SU-DHL-6 (cell line): ENCODE measurements at regions not wholly inside any gene's neighbourhood (a gene's known extent, or its start where the extent isn't known, plus 50 kb on each side); places are given as distances from the start of the nearest gene placed in this dataset.

Experiments
- H2AFZ ChIP-seq: fragments of 200-600 bp; sonication (generic); 2 replicates; pipeline ENCODE4 v1.6.1; 2014; ENCODE audit warnings: low read depth, mild to moderate bottlenecking, moderate library complexity, mixed read lengths, antibody characterized with exemption, low read length; ENCODE audit not compliant: severe bottlenecking
- H3F3A ChIP-seq: fragments of 200-600 bp; shearing (Covaris generic); 2 replicates; pipeline ENCODE4 v1.6.0; 2016; ENCODE audit warnings: antibody characterized with exemption, mild to moderate bottlenecking; ENCODE audit not compliant: insufficient read depth
- H3K27ac ChIP-seq: fragments of 200-600 bp; sonication (generic); 2 replicates; pipeline ENCODE4 v1.5.1; 2016; ENCODE audit warnings: low read depth, mild to moderate bottlenecking, low read length, moderate library complexity, mixed read lengths
- H3K27me3 ChIP-seq: fragments of 200-600 bp; sonication (generic), shearing (Covaris generic); 2 replicates; pipeline ENCODE4 v1.6.0; 2014; ENCODE audit warnings: mild to moderate bottlenecking, low read length
- H3K36me3 ChIP-seq: fragments of 200-600 bp; sonication (generic); 2 replicates; pipeline ENCODE4 v1.6.1; 2014; ENCODE audit warnings: mild to moderate bottlenecking, low read length, mixed read lengths
- H3K4me2 ChIP-seq: fragments of 300-600, 200-600 bp; shearing (Covaris generic), sonication (generic); 2 replicates; pipeline ENCODE4 v1.6.0; 2014; ENCODE audit warnings: low read length, low read depth, mild to moderate bottlenecking; ENCODE audit not compliant: poor library complexity, severe bottlenecking
- H3K4me3 ChIP-seq: fragments of 200-600 bp; sonication (generic); 2 replicates; pipeline ENCODE4 v1.5.1; 2014; ENCODE audit warnings: antibody characterized with exemption, low read length, mild to moderate bottlenecking, mixed read lengths; ENCODE audit not compliant: insufficient read depth, poor library complexity, severe bottlenecking
- H3K79me2 ChIP-seq: fragments of 200-600 bp; sonication (generic); 2 replicates; pipeline ENCODE4 v1.6.1; 2014; ENCODE audit warnings: mild to moderate bottlenecking, low read length, moderate library complexity; ENCODE audit not compliant: insufficient read depth
- H3K9ac ChIP-seq: fragments of 200-600 bp; sonication (generic); 2 replicates; pipeline ENCODE4 v1.7.0; 2014; ENCODE audit warnings: mild to moderate bottlenecking, low read length
- H3K9me2 ChIP-seq: fragments of 200-600 bp; sonication (generic); replicated peaks from 2 replicates; pipeline ENCODE4 v1.6.1; 2014; ENCODE audit warnings: low read length; ENCODE audit not compliant: insufficient read depth
- H3K9me3 ChIP-seq: fragments of 200-600 bp; sonication (generic); 2 replicates; pipeline ENCODE4 v1.6.1; 2014; ENCODE audit warnings: low read length, mixed read lengths; ENCODE audit not compliant: insufficient read depth
- H4K20me1 ChIP-seq: fragments of 200-600 bp; sonication (generic); 2 replicates; pipeline ENCODE4 v1.6.1; 2014; ENCODE audit warnings: low read depth, mild to moderate bottlenecking, antibody characterized with exemption, low read length, moderate library complexity, mixed read lengths
- CTCF ChIP-seq: fragments of 200-600 bp; sonication (generic); IDR thresholded peaks from one replicate; pipeline ENCODE4 v1.5.1; 2017; ENCODE audit warnings: antibody characterized with exemption, mild to moderate bottlenecking, low read length, moderate library complexity; ENCODE audit not compliant: insufficient read depth, poor library complexity, severe bottlenecking
- EZH2phosphoT487 ChIP-seq: fragments of 200-600 bp; sonication (generic), shearing (Covaris generic); conservative IDR thresholded peaks from 2 replicates; pipeline ENCODE4 v1.6.1; 2018; ENCODE audit warnings: mild to moderate bottlenecking, antibody characterized with exemption, low read length, moderate library complexity, mixed read lengths

GRCh38 chr2:120550282-120550681 lies 185.4 kb upstream of the GLI2 start:
- Histone ChIP-seq H3F3A (no peaks in the 10 kb centered on the region), H3K36me3 (no peaks in the 10 kb centered on the region), H3K9me2 (no peaks in the 10 kb centered on the region), H4K20me1 (no peaks in the 10 kb centered on the region), H3K9me3 (no peaks in the 10 kb centered on the region), H2AFZ (no peak overlapping the region), H3K27me3 (no peaks in the 10 kb centered on the region), H3K9ac (no peak overlapping the region), H3K4me3 (no peak overlapping the region), H3K4me2 (no peak overlapping the region), H3K79me2 (no peaks in the 10 kb centered on the region), H3K27ac (no peak overlapping the region)
- TF ChIP-seq EZH2phosphoT487 (no peak), CTCF (no peak)

- Histone ChIP-seq H2AFZ (no peak overlapping the region), H3K36me3 (no peaks in the 10 kb centered on the region), H3K27me3 (no peaks in the 10 kb centered on the region), H3K9me3 (no peaks in the 10 kb centered on the region), H3K27ac (no peak overlapping the region), H3F3A (no peaks in the 10 kb centered on the region), H3K4me2 (no peak overlapping the region), H3K9ac (no peak overlapping the region), H4K20me1 (no peaks in the 10 kb centered on the region), H3K9me2 (no peaks in the 10 kb centered on the region), H3K79me2 (no peaks in the 10 kb centered on the region), H3K4me3 (no peak overlapping the region)
- TF ChIP-seq CTCF: no peak
- no peak for TF ChIP-seq EZH2phosphoT487
Measured at GRCh38 chr2:120550893-120551446, 184.7 kb upstream of the GLI2 start.

- Histone ChIP-seq H4K20me1 (no peaks in the 10 kb centered on the region), H3K36me3 (no peaks in the 10 kb centered on the region), H3K27ac (no peak overlapping the region), H3K9me3 (no peaks in the 10 kb centered on the region), H3K9me2 (no peaks in the 10 kb centered on the region), H3K4me3 (no peak overlapping the region), H3F3A (no peaks in the 10 kb centered on the region), H3K9ac (no peak overlapping the region), H3K4me2 (no peak overlapping the region), H2AFZ (no peak overlapping the region), H3K27me3 (no peaks in the 10 kb centered on the region), H3K79me2 (no peaks in the 10 kb centered on the region)
- TF ChIP-seq CTCF (no peak), EZH2phosphoT487 (no peak)
Measured at GRCh38 chr2:120551522-120551921, 184.1 kb upstream of the GLI2 start.

GRCh38 chr2:120552079-120552478 lies 183.6 kb upstream of the GLI2 start:
- H3F3A ChIP-seq: no peaks in the 10 kb centered on the region
- no peaks in the 10 kb centered on the region for H3K9me2 ChIP-seq
- no peaks in the 10 kb centered on the region for H4K20me1 ChIP-seq
- H3K4me2 ChIP-seq: no peak overlapping the region
- no peak overlapping the region for H3K4me3 ChIP-seq
- H3K36me3 ChIP-seq: no peaks in the 10 kb centered on the region
- no peak for TF ChIP-seq EZH2phosphoT487
- TF ChIP-seq CTCF: no peak
- no peak overlapping the region for H3K27ac ChIP-seq
- H3K9me3 ChIP-seq: no peaks in the 10 kb centered on the region
- H3K79me2 ChIP-seq: no peaks in the 10 kb centered on the region
- no peak overlapping the region for H3K9ac ChIP-seq
- no peaks in the 10 kb centered on the region for H3K27me3 ChIP-seq
- no peak overlapping the region for H2AFZ ChIP-seq
